ENCODE measurements at regions not wholly inside any gene's neighbourhood (a gene's known extent, or its start where the extent isn't known, plus 50 kb on each side); places are given as distances from the start of the nearest gene placed in this dataset.

GRCh38 chr6:43842231-43842794 lies 72.3 kb downstream of the VEGFA start:
- no peaks in the 10 kb centered on the region for H3K27me3 ChIP-seq (ENCODE audit: control insufficient read depth, insufficient read depth, low read length)
- no peaks in the 10 kb centered on the region for H3K36me3 ChIP-seq (ENCODE audit: control insufficient read depth, low read depth, low read length)
- no peak overlapping the region for H3K9ac ChIP-seq (ENCODE audit: low read length)
- H3K4me1 ChIP-seq (ENCODE audit: control insufficient read depth, low read depth, low read length) = peaks cover 8% of the 10 kb centered on the region
- no peak overlapping the region for H3K27ac ChIP-seq (ENCODE audit: low read length)
- no peak overlapping the region for H3K4me3 ChIP-seq (ENCODE audit: low read length)
- H3K9me3 ChIP-seq (ENCODE audit: control insufficient read depth, low read depth, low read length) = no peaks in the 10 kb centered on the region

- no peaks in the 10 kb centered on the region for H3K36me3 ChIP-seq (ENCODE audit: control insufficient read depth, low read depth, low read length)
- H3K4me3 ChIP-seq (ENCODE audit: low read length) = no peak overlapping the region
- H3K27me3 ChIP-seq (ENCODE audit: control insufficient read depth, insufficient read depth, low read length) = no peaks in the 10 kb centered on the region
- no peak overlapping the region for H3K27ac ChIP-seq (ENCODE audit: low read length)
- no peaks in the 10 kb centered on the region for H3K9me3 ChIP-seq (ENCODE audit: control insufficient read depth, low read depth, low read length)
- H3K4me1 ChIP-seq (ENCODE audit: control insufficient read depth, low read depth, low read length) = peaks cover 8% of the 10 kb centered on the region
- no peak overlapping the region for H3K9ac ChIP-seq (ENCODE audit: low read length)
These were observed 70.6 kb downstream of the VEGFA start for GRCh38 chr6:43840490-43841218.

GRCh38 chr6:43838276-43839036 lies 68.4 kb downstream of the VEGFA start:
- Histone ChIP-seq H3K4me3 (ENCODE audit: low read length) (no peak overlapping the region), H3K9ac (ENCODE audit: low read length) (no peak overlapping the region), H3K36me3 (ENCODE audit: control insufficient read depth, low read depth, low read length) (no peaks in the 10 kb centered on the region), H3K4me1 (ENCODE audit: control insufficient read depth, low read depth, low read length) (peaks cover 16% of the 10 kb centered on the region), H3K27ac (ENCODE audit: low read length) (no peak overlapping the region), H3K9me3 (ENCODE audit: control insufficient read depth, low read depth, low read length) (no peaks in the 10 kb centered on the region), H3K27me3 (ENCODE audit: control insufficient read depth, insufficient read depth, low read length) (no peaks in the 10 kb centered on the region)

- no peaks in the 10 kb centered on the region for H3K36me3 ChIP-seq (ENCODE audit: control insufficient read depth, low read depth, low read length)
- H3K4me1 ChIP-seq (ENCODE audit: control insufficient read depth, low read depth, low read length) = peaks cover 16% of the 10 kb centered on the region
- no peak overlapping the region for H3K27ac ChIP-seq (ENCODE audit: low read length)
- no peaks in the 10 kb centered on the region for H3K9me3 ChIP-seq (ENCODE audit: control insufficient read depth, low read depth, low read length)
- no peak overlapping the region for H3K4me3 ChIP-seq (ENCODE audit: low read length)
- no peaks in the 10 kb centered on the region for H3K27me3 ChIP-seq (ENCODE audit: control insufficient read depth, insufficient read depth, low read length)
- no peak overlapping the region for H3K9ac ChIP-seq (ENCODE audit: low read length)
These were observed 67.5 kb downstream of the VEGFA start for GRCh38 chr6:43837507-43837906.

GRCh38 chr6:43836507-43837240 lies 66.7 kb downstream of the VEGFA start:
- H3K36me3 ChIP-seq (ENCODE audit: control insufficient read depth, low read depth, low read length) = no peaks in the 10 kb centered on the region
- H3K27me3 ChIP-seq (ENCODE audit: control insufficient read depth, insufficient read depth, low read length) = no peaks in the 10 kb centered on the region
- H3K9ac ChIP-seq (ENCODE audit: low read length) = no peak overlapping the region
- H3K4me1 ChIP-seq (ENCODE audit: control insufficient read depth, low read depth, low read length) = peaks cover 16% of the 10 kb centered on the region
- H3K4me3 ChIP-seq (ENCODE audit: low read length) = no peak overlapping the region
- no peaks in the 10 kb centered on the region for H3K9me3 ChIP-seq (ENCODE audit: control insufficient read depth, low read depth, low read length)
- H3K27ac ChIP-seq (ENCODE audit: low read length) = no peak overlapping the region
